HG03064 (cell line): ENCODE measurements at regions not wholly inside any gene's neighbourhood (a gene's known extent, or its start where the extent isn't known, plus 50 kb on each side); places are given as distances from the start of the nearest gene placed in this dataset.

ENCODE experiments used
- ATAC-seq: cut with Tn5 transposase; IDR thresholded peaks from one replicate; pipeline ENCODE4 v1.9.1; 2021; ENCODE audit warnings: low read depth; ENCODE audit not compliant: unreplicated experiment

DNA sequence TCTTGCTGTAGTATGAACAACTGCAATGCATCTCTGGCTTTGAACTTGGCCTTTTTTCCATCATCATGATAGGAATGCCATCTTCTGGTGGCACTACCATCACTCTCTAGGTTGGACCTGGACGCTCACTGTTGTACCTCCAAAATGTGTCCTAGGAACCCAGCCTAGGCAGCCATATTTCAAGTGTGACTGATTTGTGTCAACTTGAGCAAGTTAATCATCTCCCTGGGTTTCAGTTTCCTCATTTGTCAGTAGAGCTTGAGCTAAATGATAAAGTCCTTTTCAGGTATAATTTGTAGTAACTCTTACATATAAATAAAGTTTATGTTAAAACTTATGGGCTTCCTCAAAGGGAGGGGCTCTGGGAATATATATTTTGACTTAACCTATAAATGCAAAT lies 241.7 kb upstream of the CEP162 start:
- ATAC-seq = no peak

DNA sequence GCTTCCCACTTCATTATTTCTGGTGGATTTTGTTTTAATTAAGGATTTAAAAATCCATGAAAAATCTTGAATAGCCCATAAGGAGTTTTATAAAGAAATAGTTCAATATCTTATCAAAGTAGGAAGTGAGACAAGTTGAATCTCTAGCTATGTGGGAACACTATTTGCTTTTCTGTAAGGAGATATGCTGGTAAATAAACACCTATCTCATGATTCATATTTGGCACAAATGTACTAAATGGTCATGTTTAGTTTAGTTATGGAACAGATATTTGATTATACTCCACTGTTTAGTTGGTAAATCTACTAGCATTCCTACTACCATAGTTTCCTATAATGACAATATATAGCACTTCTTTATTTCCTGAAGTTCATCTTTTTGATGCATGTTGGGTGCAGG lies 239.9 kb upstream of the CEP162 start:
- no peak for ATAC-seq

DNA sequence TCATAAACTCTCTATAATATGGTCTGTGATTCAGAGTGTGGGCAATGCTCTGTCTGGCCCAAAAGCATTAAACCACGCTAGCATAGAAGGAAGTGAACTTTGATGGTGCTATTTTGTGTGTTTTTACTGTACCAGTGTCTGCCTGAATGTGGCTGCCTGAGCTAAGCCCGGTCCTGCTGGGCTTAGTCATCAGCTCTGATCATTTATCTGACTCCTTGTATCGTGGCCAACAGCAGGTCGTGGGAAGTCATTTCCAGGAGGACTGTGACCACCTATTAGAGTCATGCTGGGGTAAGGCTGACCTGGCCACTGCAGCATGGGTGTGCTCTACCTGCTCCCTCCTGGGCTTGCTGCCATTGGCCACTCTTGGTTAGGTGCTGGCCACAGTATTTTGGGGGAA lies 239.1 kb upstream of the CEP162 start:
- ATAC-seq = no peak

DNA sequence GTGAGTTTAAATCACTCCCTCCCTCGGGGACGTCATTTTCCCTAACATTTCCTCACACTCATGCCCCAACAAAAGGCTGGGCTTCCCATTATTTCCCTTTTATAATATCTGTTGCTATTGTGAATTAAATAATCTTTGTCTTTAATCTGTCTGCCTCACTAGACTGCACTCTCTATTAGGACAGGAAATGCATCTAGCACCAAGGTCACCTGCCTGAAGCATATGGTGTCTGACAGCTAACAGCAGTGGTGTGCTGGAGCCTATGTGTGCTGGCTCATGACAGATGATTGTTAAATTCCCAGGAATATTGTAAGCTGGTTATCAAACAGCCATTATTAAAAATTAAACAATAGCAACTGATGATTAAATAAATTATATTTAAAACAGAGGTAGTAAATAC lies 237.0 kb upstream of the CEP162 start:
- ATAC-seq = no peak

DNA sequence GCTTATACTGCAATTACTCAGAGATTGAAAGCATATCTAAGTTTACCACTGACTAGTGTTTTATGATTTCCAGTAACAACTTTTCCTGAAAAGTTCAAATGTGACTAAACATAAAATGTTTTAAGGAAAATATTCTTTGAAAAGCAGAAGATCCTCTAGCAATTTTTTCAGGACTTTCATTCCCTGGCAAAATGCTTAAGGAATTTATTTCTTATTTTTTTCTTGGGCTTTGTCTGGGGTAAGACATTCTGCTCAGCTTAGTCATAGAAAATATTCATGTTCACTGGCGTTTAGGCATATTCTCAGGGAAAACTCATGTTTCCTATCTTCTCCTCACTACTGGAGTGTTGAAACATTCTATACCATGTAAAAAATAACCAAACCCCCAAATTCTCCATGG lies 235.3 kb upstream of the CEP162 start:
- no peak for ATAC-seq

DNA sequence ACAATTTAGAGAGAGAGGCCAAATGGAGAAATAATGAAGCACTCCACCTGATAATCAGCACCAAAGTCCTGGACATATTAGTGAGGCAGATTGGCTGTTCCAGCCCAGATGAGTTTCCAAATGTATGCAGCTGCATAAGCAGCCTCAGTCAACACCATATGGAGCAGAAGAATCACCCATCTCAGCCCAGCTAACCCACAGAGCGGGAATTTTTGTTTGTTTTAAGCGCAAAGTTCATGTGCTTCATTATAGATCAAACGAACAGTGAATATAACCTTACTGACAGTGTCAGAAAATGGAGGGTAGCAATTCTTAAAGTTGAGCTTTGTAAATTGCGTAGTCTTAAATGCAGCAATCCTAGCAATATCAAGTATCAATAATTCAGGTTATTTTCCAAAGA lies 234.0 kb upstream of the CEP162 start:
- ATAC-seq = no peak

DNA sequence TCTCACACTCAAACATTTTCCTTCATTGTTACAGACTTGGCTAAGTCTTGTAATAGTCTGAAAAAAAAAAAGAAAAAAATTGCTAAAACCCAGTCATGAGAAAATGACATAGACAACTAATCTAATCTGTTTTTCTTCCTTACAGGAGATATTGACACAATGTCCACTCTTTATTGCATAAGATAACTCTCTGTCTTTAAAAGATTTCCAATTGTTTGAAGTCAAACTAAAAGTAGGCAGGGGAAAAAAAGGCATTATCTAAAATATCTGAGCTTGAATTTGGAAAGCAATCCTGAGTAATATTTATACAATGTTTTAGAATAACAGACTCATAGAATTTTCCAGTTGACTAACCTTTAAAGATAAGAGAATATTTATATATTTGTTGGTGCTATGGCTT lies 233.0 kb upstream of the CEP162 start:
- no peak for ATAC-seq

DNA sequence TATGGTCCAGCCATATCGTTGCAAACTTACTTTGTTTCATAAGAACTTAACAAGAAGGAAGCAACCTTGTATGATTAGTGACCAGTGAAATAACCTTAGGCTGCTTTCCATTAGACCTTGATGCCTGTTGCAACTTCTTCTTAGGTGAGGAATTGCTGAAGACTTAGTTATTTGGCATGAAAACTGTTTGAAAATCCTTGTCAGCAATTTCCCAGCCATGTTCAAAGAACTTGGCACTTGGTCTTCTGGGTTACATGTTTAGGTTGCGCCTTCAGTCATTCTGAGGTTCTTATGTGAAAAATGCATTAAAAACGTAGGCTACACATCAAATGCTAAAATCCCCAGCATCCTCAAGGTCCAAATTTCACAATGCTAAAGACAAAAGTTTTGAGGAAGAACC lies 232.0 kb upstream of the CEP162 start:
- no peak for ATAC-seq

DNA sequence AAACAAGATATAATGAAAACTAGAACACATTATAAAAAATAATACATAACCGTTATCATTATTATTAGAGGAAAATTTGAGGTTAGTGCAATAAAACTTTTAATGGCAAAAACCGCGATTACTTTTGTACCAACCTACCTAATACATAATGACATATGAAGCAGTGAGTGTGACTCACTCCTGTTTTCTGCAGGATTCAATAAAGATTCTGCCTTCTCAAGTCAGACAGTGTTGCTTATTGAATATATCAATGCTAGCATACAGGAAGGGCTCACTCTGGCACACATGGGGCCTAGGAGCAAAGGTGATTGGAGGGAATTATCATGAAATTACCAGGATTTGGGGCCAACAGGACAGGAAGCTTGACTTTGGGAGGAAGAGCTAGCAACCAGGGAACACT lies 230.8 kb upstream of the CEP162 start:
- no peak for ATAC-seq

DNA sequence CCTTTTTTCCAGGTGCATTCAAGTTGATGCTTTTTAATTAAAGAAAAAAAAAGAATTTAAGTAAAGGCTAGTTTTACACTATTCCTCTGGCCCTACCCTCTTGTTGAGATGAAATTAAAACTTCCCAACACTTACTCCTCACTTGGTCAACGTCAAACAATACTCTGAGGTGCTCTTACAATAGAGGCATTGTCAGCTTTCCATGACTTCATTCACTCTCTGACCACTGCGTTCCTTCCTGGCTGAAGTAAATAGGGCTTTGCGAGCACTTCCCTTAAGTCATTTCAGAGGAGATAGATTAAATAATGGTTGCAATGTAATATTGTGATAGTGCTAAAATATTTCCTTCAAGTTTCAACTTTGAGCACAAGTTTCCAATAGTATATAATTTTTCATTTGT lies 229.8 kb upstream of the CEP162 start:
- ATAC-seq = no peak

DNA sequence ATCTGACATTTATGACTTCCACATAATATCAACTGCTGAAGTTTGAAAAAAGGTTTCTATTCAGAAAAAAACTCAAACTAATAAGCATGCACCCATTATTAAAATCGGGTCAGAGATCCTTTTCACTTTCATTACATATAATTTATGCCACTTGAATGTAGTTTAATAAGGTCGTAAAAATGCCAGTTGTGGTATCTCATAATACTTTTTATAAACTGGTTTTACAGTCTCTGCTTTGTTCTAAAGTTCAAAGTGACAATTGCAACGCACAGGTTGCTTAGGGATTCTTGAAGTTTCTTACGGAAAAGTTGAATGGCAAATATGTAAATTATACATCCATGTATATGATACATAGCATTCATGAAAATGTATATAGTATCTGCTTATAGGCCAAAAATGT lies 229.4 kb upstream of the CEP162 start:
- no peak for ATAC-seq

DNA sequence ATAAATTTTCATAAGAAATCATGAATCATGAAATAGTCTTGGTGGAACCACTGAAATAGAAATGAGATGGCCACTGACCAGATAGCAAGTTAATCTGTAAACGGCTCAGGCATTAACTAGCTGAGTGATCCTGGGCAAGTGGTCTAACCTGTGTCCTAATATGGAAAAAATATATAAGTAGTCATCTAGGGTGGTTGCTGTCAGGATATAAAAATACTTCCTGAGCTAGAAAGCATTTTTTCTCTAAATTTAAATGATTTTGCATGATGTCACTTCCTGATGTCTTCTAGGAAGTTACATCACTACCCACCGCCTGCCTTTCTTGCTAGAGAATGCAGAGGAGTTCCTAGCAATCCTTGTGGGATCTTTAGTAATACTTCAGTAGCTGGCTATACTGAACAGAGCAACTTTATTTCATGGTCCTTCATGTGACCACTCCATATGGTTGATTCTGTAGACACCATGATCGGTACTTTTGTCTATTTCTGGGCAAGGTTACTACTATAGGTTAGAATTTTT lies 228.1 kb upstream of the CEP162 start:
- ATAC-seq = no peak

DNA sequence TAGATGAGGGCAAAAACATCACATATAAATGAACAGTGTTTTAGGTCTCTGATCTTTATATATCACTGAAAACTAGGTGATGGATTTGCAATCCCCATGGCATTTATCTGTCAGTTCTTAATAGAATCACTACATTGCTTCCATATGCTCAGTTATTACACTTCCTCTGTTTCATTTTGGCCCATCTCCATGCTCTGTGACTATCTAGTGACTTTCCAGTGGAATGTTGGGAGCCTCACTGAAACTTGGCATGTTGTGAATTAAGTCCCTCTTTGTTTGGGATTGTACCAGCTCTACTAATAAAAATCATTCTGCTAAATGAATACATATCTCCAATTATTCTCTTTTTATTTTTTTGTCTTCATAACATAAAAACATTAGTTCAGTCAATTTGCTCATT lies 226.1 kb upstream of the CEP162 start:
- no peak for ATAC-seq

DNA sequence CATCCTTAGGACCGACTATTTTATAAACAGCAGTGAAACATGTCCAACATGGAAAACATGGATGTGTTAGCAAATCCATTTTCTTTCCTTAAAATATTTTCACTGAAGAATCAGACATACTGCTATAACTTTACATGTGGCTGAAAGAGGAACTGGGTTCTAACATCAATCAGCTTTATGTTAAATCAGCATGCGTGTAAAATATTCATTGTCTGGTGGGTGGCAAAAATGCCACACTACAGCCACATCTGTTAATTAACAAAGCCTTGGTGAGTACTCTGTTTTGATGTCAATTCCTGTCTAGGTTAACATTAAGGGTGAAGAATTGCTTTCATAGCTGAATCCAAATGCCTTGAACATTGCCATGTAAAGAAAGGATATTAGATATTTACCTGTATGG lies 222.6 kb upstream of the CEP162 start:
- no peak for ATAC-seq

DNA sequence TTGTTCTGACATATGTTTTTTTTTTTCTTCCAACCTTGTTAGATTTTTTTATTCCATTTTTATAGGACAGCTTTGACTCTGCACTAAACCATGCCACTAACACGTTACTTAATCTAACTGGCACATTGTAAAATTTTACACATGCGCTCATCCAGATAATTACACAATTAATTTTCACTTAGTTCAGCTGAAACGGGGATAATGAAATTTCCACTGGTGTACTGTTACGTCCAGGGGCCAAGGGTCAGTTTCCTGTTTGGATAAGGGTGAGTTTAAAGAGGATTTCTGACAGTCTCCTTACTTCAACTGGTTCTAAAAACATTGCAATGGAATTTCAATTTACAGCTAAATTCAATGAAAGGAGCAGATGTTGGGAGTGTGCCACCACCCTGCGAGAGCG lies 221.8 kb upstream of the CEP162 start:
- no peak for ATAC-seq

DNA sequence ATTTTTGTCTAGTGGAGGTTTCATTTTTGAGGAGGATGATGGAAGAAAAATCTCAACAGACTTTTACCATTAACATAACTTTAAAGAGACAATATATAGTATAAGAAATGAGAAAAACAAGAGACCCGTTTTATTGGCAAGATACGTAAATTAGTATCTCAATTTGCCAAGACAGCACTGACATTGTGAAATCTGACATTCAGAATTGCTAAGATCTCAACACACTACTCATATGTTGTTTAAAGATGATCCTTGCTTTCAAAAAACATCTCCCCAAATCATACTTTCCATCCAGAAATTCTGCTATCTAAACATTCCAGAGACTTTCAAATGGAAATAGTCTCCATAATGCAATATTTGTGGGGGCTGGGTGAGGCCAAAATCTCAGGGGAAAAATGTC lies 220.9 kb upstream of the CEP162 start:
- no peak for ATAC-seq

DNA sequence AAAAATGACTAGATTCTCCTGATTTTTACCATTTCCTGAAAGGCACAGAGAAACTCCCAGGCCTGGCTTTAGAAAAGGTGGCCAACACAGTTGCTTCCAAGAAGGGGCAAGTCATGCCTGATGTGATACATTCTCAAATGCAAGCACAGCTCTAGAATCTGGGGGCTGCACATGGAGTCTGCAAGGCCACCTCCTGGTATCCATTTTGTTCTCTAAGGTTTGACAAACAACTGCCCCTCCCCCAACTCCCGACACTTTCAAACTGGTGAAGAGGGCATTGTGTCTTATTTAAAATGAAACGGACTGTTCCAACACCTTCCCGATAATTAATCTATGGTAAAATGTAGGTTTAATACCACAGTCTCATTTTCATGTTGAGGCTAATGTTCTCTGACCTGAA lies 220.2 kb upstream of the CEP162 start:
- ATAC-seq = no peak

DNA sequence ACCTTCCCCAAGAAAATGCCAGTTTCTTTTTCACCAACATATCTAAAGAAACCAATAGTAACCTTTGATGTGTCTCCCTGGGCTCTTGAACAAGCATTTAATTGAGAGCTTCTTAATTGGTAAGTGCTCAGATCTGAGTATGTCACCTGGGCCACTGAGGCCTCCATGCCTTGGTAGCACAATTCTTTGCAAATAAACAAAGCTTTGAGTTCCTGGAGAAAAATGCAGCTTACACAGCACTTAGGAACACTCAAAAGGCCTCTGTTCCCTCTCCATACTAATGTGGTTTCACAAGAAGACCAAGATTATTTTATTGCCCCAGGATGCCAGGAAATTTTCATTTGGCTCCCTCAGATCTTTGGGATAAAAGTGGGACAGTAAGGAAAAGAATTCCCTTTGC lies 217.6 kb upstream of the CEP162 start:
- no peak for ATAC-seq

DNA sequence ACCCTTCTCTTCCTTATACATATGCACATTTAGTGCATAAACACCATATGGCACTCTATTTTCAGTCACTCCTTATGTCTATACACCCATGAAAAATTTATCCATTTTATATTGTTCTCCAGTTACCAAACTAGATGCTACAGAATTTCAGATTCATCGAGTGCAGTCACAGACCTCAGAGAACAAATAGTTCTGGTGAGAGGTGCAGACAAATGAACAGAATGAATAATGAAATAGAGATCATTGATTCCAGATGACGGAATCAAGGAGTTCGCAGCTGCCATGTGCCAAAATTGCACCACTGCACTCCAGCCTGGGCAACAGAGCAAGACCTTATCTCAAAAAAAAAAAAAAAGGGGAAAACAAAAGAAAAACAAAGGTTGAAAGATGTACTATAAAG lies 214.8 kb upstream of the CEP162 start:
- ATAC-seq = no peak

DNA sequence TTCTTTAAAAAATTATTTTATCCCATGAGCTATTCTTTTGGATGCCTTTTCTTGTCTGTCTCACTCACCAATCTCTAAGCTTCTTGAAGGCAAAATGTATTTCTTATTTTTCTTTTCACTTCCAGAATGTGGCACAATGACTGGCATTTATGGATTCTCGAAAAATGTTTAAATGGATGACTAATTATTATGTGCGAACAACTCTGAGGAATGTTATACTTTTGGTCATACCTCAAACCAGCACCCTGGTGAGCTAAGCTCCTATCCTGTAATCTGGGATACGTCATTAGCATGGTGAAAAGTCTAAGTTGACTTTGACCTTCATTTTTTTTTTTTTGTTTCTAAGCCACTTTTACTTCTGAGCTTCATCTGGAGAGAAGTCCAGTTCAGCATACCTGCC lies 214.0 kb upstream of the CEP162 start:
- no peak for ATAC-seq

DNA sequence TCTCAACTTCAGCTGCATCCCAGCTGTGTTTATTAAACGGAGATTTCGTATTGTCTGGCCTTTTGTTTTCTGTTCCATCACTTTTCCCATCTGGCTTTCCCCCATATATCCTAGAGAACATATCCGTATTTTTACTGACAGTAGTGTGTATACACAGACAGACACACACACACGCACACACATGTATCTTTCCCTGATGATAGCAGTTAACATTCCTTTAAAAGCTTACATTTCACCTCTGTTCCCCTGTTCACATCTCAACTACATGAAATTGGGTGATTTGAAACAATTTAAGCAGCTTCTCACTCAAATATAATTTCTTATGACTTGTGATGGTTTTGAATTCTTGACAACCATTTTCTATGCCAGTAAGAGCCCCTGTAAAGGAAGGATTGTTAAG lies 207.1 kb upstream of the CEP162 start:
- no peak for ATAC-seq

DNA sequence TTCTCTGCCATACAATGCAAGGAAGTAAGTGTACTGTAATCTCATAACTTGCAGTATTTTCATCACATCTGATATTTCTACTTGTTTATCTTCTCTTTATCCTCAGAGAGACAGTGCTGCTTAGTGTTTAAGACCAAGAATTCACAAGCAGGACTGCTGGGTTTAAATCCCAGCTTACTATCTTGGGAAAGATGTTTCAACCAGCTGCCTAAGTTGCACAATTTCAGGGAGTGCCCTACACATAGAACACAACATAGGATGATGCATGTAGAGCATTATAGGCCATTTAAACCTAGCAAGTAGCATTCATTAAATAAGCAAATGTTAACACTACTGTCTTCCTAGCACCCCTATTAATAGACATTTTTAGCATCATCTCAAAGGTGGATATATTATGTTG lies 205.2 kb upstream of the CEP162 start:
- no peak for ATAC-seq

DNA sequence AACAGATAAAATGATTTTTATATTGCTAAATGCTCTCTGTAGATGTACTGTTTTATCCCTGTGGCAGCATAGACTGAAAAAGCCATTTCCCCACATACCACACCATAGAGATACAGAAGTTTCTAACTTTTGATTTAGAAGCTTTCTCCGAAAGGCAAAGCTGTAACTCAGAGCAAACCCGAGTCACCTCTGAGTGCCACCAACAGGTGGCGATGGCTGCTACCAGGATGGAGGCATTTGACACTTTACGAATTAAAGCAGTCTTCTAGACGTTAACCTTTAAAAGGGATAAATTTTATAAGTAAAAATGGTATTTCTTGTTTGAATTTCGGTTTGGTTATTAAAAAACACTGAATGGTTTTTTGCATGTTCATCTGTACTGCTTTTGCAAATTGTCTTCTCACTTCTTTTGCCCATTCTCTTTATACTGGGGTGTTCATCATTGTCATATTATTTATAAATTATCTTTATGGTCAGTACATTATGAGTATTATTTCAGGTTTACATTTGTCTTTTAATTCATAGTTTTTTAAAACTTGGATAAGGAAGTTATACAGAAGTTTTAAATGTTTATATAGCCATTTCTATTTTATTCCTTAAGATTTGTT lies 201.0 kb upstream of the CEP162 start:
- ATAC-seq = no peak
